DOHH2 (cell line): ENCODE measurements at regions not wholly inside any gene's neighbourhood (a gene's known extent, or its start where the extent isn't known, plus 50 kb on each side); places are given as distances from the start of the nearest gene placed in this dataset.

ENCODE experiments used
- EZH2phosphoT487 ChIP-seq: fragments of 200-600 bp; sonication (generic); IDR thresholded peaks from 2 replicates; pipeline ENCODE4 v1.6.1; 2017; ENCODE audit warnings: borderline replicate concordance, mild to moderate bottlenecking, antibody characterized with exemption, low read length, moderate library complexity, mixed read lengths
- TF ChIP-seq, protein P1 (sequence below): fragments of 200-600 bp; sonication (generic); IDR thresholded peaks from one replicate; pipeline ENCODE4 v1.5.1; 2014; ENCODE audit warnings: antibody characterized with exemption, mild to moderate bottlenecking, low read depth, low read length; ENCODE audit not compliant: poor library complexity, severe bottlenecking

DNA sequence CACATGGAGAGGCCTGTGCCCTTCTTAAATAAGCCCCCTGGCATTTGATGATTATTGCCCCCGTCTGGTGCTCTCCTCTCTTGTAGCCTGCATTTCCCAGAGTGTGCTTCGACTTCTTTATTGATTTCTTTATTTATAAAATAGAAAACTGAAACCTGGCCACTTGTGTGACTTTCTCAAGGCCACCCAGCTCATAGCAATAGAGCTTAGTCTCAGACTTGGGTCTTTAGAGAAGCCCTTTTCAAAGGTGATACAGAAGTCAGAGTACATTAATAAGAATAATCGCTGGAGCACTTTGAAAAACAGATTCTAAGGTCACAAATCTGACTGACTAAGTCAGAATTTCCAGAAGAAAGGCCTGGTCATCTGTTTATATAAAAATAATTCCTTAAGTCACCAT is 86.6 kb downstream of the NOC3L start:
- TF ChIP-seq, protein P1, sequence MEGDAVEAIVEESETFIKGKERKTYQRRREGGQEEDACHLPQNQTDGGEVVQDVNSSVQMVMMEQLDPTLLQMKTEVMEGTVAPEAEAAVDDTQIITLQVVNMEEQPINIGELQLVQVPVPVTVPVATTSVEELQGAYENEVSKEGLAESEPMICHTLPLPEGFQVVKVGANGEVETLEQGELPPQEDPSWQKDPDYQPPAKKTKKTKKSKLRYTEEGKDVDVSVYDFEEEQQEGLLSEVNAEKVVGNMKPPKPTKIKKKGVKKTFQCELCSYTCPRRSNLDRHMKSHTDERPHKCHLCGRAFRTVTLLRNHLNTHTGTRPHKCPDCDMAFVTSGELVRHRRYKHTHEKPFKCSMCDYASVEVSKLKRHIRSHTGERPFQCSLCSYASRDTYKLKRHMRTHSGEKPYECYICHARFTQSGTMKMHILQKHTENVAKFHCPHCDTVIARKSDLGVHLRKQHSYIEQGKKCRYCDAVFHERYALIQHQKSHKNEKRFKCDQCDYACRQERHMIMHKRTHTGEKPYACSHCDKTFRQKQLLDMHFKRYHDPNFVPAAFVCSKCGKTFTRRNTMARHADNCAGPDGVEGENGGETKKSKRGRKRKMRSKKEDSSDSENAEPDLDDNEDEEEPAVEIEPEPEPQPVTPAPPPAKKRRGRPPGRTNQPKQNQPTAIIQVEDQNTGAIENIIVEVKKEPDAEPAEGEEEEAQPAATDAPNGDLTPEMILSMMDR, result no peak
- TF ChIP-seq EZH2phosphoT487, result no peak
